HEK293T (cell line): ENCODE measurements at regions not wholly inside any gene's neighbourhood (a gene's known extent, or its start where the extent isn't known, plus 50 kb on each side); places are given as distances from the start of the nearest gene placed in this dataset.

Source experiments
- FOXA1 ChIP-seq: fragments of 450-650 bp; IDR thresholded peaks from 2 replicates; pipeline ENCODE4 v1.6.1; 2016; ENCODE audit warnings: mild to moderate bottlenecking
- LEF1 ChIP-seq: fragments of 450-650 bp; IDR thresholded peaks from 2 replicates; pipeline ENCODE4 v1.6.1; 2017; ENCODE audit warnings: mild to moderate bottlenecking, borderline replicate concordance
- SUZ12 ChIP-seq: fragments of 450-650 bp; IDR thresholded peaks from 2 replicates; pipeline ENCODE4 v1.6.1; 2016; ENCODE audit warnings: mild to moderate bottlenecking
- TARDBP ChIP-seq: fragments of 450-650 bp; IDR thresholded peaks from 2 replicates; pipeline ENCODE4 v1.6.1; 2016

DNA sequence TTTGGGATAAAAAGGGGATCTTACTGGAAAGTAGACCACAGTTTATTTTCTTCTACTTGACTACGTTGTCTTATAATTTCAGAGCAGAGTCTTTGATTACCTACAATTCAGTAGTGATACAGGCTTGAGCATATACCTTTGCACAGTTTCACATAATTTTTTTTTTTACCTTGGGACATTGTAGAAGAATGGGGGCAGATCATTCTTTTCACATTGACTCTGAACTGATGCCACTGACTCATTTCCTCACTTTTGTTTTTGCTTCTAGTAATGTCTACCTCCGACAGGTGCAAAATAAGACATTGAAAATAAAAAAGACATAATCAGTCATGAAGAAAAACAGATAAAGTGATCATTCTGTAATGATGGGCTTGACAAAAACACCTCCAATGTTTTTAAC, 688.3 kb upstream of the CHORDC1 start:
- TF ChIP-seq TARDBP (no peak), FOXA1 (no peak), SUZ12 (no peak), LEF1 (no peak)
